ENCODE measurements at regions not wholly inside any gene's neighbourhood (a gene's known extent, or its start where the extent isn't known, plus 50 kb on each side); places are given as distances from the start of the nearest gene placed in this dataset.

- ChIA-PET POLR2A (no interaction called here), CTCF (no interaction called here)
- no peak overlapping the region for H3K4me3 ChIP-seq (ENCODE audit: low read depth, low read length)
- no peak for DNase-seq (ENCODE audit: low read depth, low spot score)
- no peak for TF ChIP-seq CTCF (IDR thresholded peaks at IDR 0.05; ENCODE audit: insufficient read depth, low read length, missing control alignments)
Measured at GRCh38 chr6:156575361-156575760, 201.8 kb upstream of the ARID1B start.

- H3K4me3 ChIP-seq (ENCODE audit: low read depth, low read length), result no peak overlapping the region
- CTCF ChIA-PET, result interaction anchor here (0.6 to 2.0 kb wide), 16 partner anchors 9 to 620 kb away, joined by 3 to 7 read pairs (median 3); no protein-coding TSS in a partner anchor
- POLR2A ChIA-PET, result no interaction called here
- TF ChIP-seq CTCF (IDR thresholded peaks at IDR 0.05; ENCODE audit: insufficient read depth, low read length, missing control alignments), result no peak
- no peak for DNase-seq (ENCODE audit: low read depth, low spot score)
Measured at GRCh38 chr6:156564807-156565149, 212.4 kb upstream of the ARID1B start.

GRCh38 chr6:156564127-156564806 is 212.9 kb upstream of the ARID1B start:
- peak; percentile 96 for TF ChIP-seq CTCF (IDR thresholded peaks at IDR 0.05; ENCODE audit: insufficient read depth, low read length, missing control alignments)
- H3K4me3 ChIP-seq (ENCODE audit: low read depth, low read length), result no peak overlapping the region
- DNase-seq (ENCODE audit: low read depth, low spot score), result no peak
- ChIA-PET POLR2A (no interaction called here), CTCF (interaction anchor here (0.6 to 2.0 kb wide), 18 partner anchors 10 to 620 kb away, joined by 3 to 7 read pairs (median 3); no protein-coding TSS in a partner anchor)

GRCh38 chr6:156563714-156564113 is 213.5 kb upstream of the ARID1B start:
- no peak overlapping the region for H3K4me3 ChIP-seq (ENCODE audit: low read depth, low read length)
- ChIA-PET POLR2A (no interaction called here), CTCF (interaction anchor here (0.8 to 2.0 kb wide), 5 partner anchors 9 to 532 kb away, joined by 3 to 6 read pairs (median 3); no protein-coding TSS in a partner anchor)
- no peak for TF ChIP-seq CTCF (IDR thresholded peaks at IDR 0.05; ENCODE audit: insufficient read depth, low read length, missing control alignments)
- no peak for DNase-seq (ENCODE audit: low read depth, low spot score)

- H3K4me3 ChIP-seq (ENCODE audit: low read depth, low read length), result no peak overlapping the region
- no peak for DNase-seq (ENCODE audit: low read depth, low spot score)
- POLR2A ChIA-PET, result no interaction called here
- no peak for TF ChIP-seq CTCF (IDR thresholded peaks at IDR 0.05; ENCODE audit: insufficient read depth, low read length, missing control alignments)
- CTCF ChIA-PET, result no interaction called here
Measured at GRCh38 chr6:156562636-156563035, 214.5 kb upstream of the ARID1B start.

- POLR2A ChIA-PET, result no interaction called here
- CTCF ChIA-PET, result no interaction called here
- DNase-seq (ENCODE audit: low read depth, low spot score), result no peak
- TF ChIP-seq CTCF (IDR thresholded peaks at IDR 0.05; ENCODE audit: insufficient read depth, low read length, missing control alignments), result no peak
- H3K4me3 ChIP-seq (ENCODE audit: low read depth, low read length), result no peak overlapping the region
Measured at GRCh38 chr6:156562019-156562418, 215.2 kb upstream of the ARID1B start.
